ENCODE measurements at regions not wholly inside any gene's neighbourhood (a gene's known extent, or its start where the extent isn't known, plus 50 kb on each side); places are given as distances from the start of the nearest gene placed in this dataset.
A peak's percentile ranks its signal among the peaks of the same experiment; 100 is the strongest.
"Not testable (repeated sequence)": the region's sequence is repeated elsewhere in the genome, so short reads cannot be mapped to it uniquely, and the experiment has no call there.

DNA sequence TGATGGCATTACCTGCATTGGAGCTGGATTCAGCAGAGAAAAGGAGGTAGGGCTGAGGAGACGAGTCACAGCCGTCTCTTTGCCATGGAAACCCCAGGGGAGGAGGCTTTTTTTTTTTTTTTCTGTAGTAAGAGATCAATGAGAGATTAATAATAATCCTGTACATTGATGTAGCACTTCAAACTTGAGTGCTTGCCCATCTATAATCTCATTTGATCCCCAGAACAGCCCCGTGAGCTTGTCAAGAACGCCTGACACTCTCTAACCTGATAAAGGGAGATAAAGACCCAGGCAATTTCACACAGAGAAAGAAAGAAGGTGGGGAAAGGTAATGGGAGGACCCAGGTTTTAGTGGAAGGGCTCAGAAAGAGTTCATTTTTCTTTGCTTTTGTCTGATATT lies 195.2 kb upstream of the FOXK1 start:
- Mint-ChIP-seq H3K27ac (ENCODE audit: unreplicated experiment) (no peak overlapping the region), H3K36me3 (ENCODE audit: low read depth) (peaks cover 2% of the 10 kb centered on the region), H3K4me3 (no peak overlapping the region), H3K4me1 (no peaks in the 10 kb centered on the region), H3K27me3 (ENCODE audit: low read depth) (peaks cover 5% of the 10 kb centered on the region), H3K9me3 (peaks cover 4% of the 10 kb centered on the region)
- no peak for DNase-seq (ENCODE audit: low read depth, low spot score)
- TF ChIP-seq CTCF (conservative IDR thresholded peaks at IDR 0.05), result no peak

DNA sequence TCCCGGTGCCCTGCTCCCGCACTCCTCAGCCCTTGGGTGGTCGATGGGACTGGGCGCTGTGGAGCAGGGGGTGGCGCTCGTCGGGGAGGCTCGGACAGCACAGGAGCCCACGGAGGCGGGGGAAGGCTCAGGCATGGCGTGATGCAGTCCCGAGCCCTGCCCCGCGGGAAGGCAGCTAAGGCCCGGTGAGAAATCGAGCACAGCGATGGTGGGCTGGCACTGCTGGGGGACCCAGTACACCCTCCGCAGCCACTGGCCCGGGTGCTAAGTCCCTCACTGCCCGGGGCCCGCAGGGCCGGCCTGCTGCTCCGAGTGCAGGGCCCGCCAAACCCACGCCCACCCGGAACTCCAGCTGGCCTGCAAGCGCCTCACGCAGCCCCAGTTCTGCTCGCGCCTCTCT lies 185.2 kb upstream of the FOXK1 start:
- H3K36me3 Mint-ChIP-seq (ENCODE audit: low read depth), result not testable (repeated sequence)

GRCh38 chr7:4500812-4501211 lies 181.3 kb upstream of the FOXK1 start:
- H3K9me3 Mint-ChIP-seq, result peaks cover 13% of the 10 kb centered on the region
- H3K27ac Mint-ChIP-seq (ENCODE audit: unreplicated experiment), result no peak overlapping the region

More for the DNA sequence above, 185.2 kb upstream of the FOXK1 start:
- peaks cover 15% of the 10 kb centered on the region for H3K9me3 Mint-ChIP-seq
- not testable (repeated sequence) for H3K27ac Mint-ChIP-seq (ENCODE audit: unreplicated experiment); H3K4me3 Mint-ChIP-seq; H3K4me1 Mint-ChIP-seq; H3K27me3 Mint-ChIP-seq (ENCODE audit: low read depth); DNase-seq (ENCODE audit: low read depth, low spot score)

GRCh38 chr7:4507886-4508285 lies 174.2 kb upstream of the FOXK1 start:
- H3K27me3 Mint-ChIP-seq (ENCODE audit: low read depth); H3K36me3 Mint-ChIP-seq (ENCODE audit: low read depth); H3K27ac Mint-ChIP-seq (ENCODE audit: unreplicated experiment); H3K4me3 Mint-ChIP-seq; H3K4me1 Mint-ChIP-seq; DNase-seq (ENCODE audit: low read depth, low spot score); H3K9me3 Mint-ChIP-seq: not testable (repeated sequence)

More at GRCh38 chr7:4500812-4501211, 181.3 kb upstream of the FOXK1 start:
- DNase-seq (ENCODE audit: low read depth, low spot score), result no peak
- Mint-ChIP-seq H3K4me1 (no peaks in the 10 kb centered on the region), H3K4me3 (no peak overlapping the region), H3K27me3 (ENCODE audit: low read depth) (no peaks in the 10 kb centered on the region), H3K36me3 (ENCODE audit: low read depth) (peaks cover 3% of the 10 kb centered on the region)
- no peak for TF ChIP-seq CTCF (conservative IDR thresholded peaks at IDR 0.05)

GRCh38 chr7:4513450-4513849 lies 168.6 kb upstream of the FOXK1 start:
- Mint-ChIP-seq H3K27me3 (ENCODE audit: low read depth) (peaks cover 4% of the 10 kb centered on the region), H3K4me1 (no peaks in the 10 kb centered on the region), H3K4me3 (no peak overlapping the region), H3K27ac (ENCODE audit: unreplicated experiment) (no peak overlapping the region), H3K9me3 (peaks cover 11% of the 10 kb centered on the region), H3K36me3 (ENCODE audit: low read depth) (peaks cover 4% of the 10 kb centered on the region)
- TF ChIP-seq CTCF (conservative IDR thresholded peaks at IDR 0.05), result no peak
- DNase-seq (ENCODE audit: low read depth, low spot score), result no peak

DNA sequence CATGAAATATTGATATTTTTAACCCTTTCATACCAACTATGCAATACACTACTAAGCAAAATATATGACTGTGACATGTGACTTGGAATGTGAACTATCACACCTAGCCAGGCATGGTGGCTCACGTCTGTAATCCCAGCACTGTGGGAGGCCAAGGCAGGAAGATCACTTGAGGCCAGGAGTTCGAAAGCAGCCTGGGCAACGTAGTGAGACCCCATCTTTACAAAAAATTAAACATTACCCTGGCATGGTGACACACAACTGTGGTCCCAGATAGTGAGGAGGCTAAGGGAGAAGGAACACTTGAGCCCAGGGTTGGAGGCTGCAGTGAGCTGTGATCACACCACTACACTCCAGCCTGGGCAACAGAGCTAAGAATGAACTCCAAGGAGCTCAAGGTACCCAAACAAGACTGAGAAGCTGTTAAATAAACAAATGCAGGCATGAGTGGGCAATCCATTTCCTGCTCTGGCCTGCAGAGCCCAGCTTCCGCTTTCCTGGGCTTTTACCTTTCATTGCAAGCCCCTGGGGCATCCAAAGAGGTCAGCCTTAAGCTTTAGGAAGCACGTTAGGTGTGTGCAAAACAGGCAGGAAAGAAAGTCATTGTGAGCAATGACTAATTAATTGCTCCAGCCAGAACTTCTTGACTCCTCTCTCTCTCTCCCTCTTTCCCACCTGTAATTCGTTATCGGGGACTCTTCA lies 162.1 kb upstream of the FOXK1 start:
- Mint-ChIP-seq H3K4me3 (no peak overlapping the region), H3K9me3 (no peaks in the 10 kb centered on the region), H3K27me3 (ENCODE audit: low read depth) (peaks cover 8% of the 10 kb centered on the region), H3K36me3 (ENCODE audit: low read depth) (no peaks in the 10 kb centered on the region), H3K4me1 (no peaks in the 10 kb centered on the region), H3K27ac (ENCODE audit: unreplicated experiment) (peak overlapping the region; percentile 95)
- no peak for DNase-seq (ENCODE audit: low read depth, low spot score)
- no peak for TF ChIP-seq CTCF (conservative IDR thresholded peaks at IDR 0.05)
